Activated CD4-positive, alpha-beta T cell treated with anti-CD3 and anti-CD28 coated beads, Interleukin-2, amount 50 U/mL, for 1 hour (primary cell): ENCODE measurements at regions not wholly inside any gene's neighbourhood (a gene's known extent, or its start where the extent isn't known, plus 50 kb on each side); places are given as distances from the start of the nearest gene placed in this dataset.
"Not testable (repeated sequence)": the region's sequence is repeated elsewhere in the genome, so short reads cannot be mapped to it uniquely, and the experiment has no call there.

Experiments used
- DNase-seq: peaks from one replicate; pipeline ENCODE4 v3.0.0-alpha.2; 2020

GRCh38 chr2:236348279-236348678 is 84.1 kb upstream of the ASB18 start:
- DNase-seq, result no peak

GRCh38 chr2:236348976-236349375 is 84.8 kb upstream of the ASB18 start:
- no peak for DNase-seq

- no peak for DNase-seq
Observed at GRCh38 chr2:236350426-236350825, 86.2 kb upstream of the ASB18 start.

GRCh38 chr2:236351966-236352525 is 87.8 kb upstream of the ASB18 start:
- no peak for DNase-seq

GRCh38 chr2:236352761-236353593 is 88.8 kb upstream of the ASB18 start:
- DNase-seq, result peak; percentile 20

GRCh38 chr2:236353594-236353942 is 89.4 kb upstream of the ASB18 start:
- DNase-seq, result no peak

- DNase-seq, result no peak
Observed at GRCh38 chr2:236354056-236354940, 90.1 kb upstream of the ASB18 start.

- DNase-seq, result no peak
Observed at GRCh38 chr2:236354973-236355595, 90.9 kb upstream of the ASB18 start.

- no peak for DNase-seq
Observed at GRCh38 chr2:236355911-236356310, 91.7 kb upstream of the ASB18 start.

- not testable (repeated sequence) for DNase-seq
Observed at GRCh38 chr2:236356321-236356720, 92.1 kb upstream of the ASB18 start.

GRCh38 chr2:236358482-236358881 is 94.3 kb upstream of the ASB18 start:
- DNase-seq, result not testable (repeated sequence)

- no peak for DNase-seq
Observed at GRCh38 chr2:236359426-236360045, 95.3 kb upstream of the ASB18 start.

- no peak for DNase-seq
Observed at GRCh38 chr2:236360496-236360895, 96.3 kb upstream of the ASB18 start.

- DNase-seq, result no peak
Observed at GRCh38 chr2:236363711-236364277, 99.6 kb upstream of the ASB18 start.

GRCh38 chr2:236365258-236366048 is 101.2 kb upstream of the ASB18 start:
- no peak for DNase-seq

GRCh38 chr2:236366049-236366387 is 101.8 kb upstream of the ASB18 start:
- no peak for DNase-seq

- DNase-seq, result no peak
Observed at GRCh38 chr2:236366397-236366796, 102.2 kb upstream of the ASB18 start.

- DNase-seq, result no peak
Observed at GRCh38 chr2:236367506-236368289, 103.5 kb upstream of the ASB18 start.

GRCh38 chr2:236369661-236370062 is 105.5 kb upstream of the ASB18 start:
- no peak for DNase-seq

GRCh38 chr2:236370847-236371409 is 106.7 kb upstream of the ASB18 start:
- DNase-seq, result no peak
